Activated naive CD8-positive, alpha-beta T cell treated with anti-CD3 and anti-CD28 coated beads, Interleukin-2, amount 50 U/mL, for 24 hours (primary cell): ENCODE measurements at regions not wholly inside any gene's neighbourhood (a gene's known extent, or its start where the extent isn't known, plus 50 kb on each side); places are given as distances from the start of the nearest gene placed in this dataset.

Experiments used
- ATAC-seq: fragments of 150-1000 bp; cut with Tn5 transposase; one replicate; pipeline ENCODE4 v1.10.0; 2021
- DNase-seq: peaks from one replicate; pipeline ENCODE4 v3.0.0; 2021
- H3K27ac Mint-ChIP-seq: one replicate; pipeline ENCODE4 v1.8.0; 2021; ENCODE audit warnings: mild to moderate bottlenecking, mixed read lengths
- H3K27me3 Mint-ChIP-seq: one replicate; pipeline ENCODE4 v1.8.0; 2021; ENCODE audit warnings: mixed read lengths
- H3K36me3 Mint-ChIP-seq: one replicate; pipeline ENCODE4 v1.8.0; 2021; ENCODE audit warnings: low read depth, mixed read lengths
- H3K4me1 Mint-ChIP-seq: one replicate; pipeline ENCODE4 v1.8.0; 2021; ENCODE audit warnings: mixed read lengths
- H3K4me3 Mint-ChIP-seq: one replicate; pipeline ENCODE4 v1.8.0; 2021; ENCODE audit warnings: mild to moderate bottlenecking, moderate library complexity, mixed read lengths
- H3K9me3 Mint-ChIP-seq: one replicate; pipeline ENCODE4 v1.8.0; 2021; ENCODE audit warnings: mixed read lengths

DNA sequence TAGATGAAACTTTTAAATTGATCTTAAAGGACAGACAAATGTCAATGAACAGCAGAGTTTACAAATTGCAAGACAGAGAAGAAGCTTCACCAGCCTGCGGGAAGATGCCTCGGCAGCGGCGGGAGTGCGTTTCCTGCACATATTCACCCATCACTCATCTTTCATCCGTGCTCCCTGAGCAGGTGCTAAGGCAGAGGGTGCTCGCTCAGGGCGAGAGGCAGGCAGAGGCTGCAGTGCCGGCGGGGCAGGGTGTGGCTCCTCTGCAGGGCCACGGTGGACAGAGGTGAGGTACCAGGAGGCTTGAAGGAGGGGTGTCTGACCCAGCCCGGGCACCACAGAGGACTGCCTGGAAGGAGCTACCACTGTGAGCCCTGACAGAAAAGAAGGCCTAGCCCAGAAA lies 155.2 kb upstream of the PPP2R2D start:
- Mint-ChIP-seq H3K4me1 (peaks cover 8% of the 10 kb centered on the region), H3K4me3 (no peak overlapping the region), H3K27ac (no peak overlapping the region), H3K36me3 (no peaks in the 10 kb centered on the region), H3K27me3 (peaks cover 12% of the 10 kb centered on the region), H3K9me3 (no peaks in the 10 kb centered on the region)
- DNase-seq = no peak
- no peak for ATAC-seq

DNA sequence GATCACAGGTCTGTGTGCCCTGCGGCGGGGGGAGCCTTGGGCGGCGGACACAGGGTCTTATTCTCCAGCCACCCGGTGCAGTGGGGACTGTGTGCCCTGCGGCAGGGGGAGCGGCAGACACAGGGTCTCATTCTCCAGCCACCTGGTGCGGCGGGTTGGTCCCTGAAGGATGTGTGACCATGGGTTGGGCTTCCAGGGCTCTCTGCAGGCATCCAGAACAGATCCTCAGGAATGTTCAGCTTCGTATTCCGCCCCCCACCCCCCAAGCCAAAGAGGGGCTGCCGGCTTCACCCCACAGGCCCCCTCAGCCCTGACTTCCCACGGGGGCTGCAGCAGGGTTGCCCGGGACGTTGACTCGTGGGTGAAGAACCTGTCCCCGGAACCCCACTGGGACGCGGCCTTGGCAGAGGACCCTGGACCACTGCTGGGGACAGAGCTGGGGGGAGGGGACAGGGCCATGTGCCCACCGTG lies 154.5 kb upstream of the PPP2R2D start:
- H3K27ac Mint-ChIP-seq = no peak overlapping the region
- H3K27me3 Mint-ChIP-seq = peaks cover 12% of the 10 kb centered on the region
- ATAC-seq (no peak), DNase-seq (no peak)
- H3K9me3 Mint-ChIP-seq = no peaks in the 10 kb centered on the region
- no peak overlapping the region for H3K4me3 Mint-ChIP-seq
- no peaks in the 10 kb centered on the region for H3K36me3 Mint-ChIP-seq
- H3K4me1 Mint-ChIP-seq = peaks cover 8% of the 10 kb centered on the region

DNA sequence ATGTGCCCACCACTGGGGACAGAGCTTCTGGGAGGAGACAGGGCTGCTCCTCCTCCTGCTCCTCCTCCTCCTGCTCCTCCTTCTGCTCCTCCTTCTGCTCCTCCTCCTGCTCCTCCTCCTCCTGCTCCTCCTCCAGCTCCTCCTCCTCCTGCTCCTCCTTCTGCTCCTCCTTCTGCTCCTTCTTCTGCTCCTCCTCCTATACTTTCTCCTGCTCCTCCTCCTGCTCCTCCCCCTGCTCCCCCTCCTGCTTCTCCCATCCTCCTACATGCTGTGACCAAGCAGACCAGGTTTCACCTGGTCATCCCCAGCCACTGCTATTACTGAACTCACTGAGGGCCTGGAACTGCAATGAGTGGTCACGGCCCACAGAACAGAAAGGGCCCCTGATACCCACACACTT lies 154.0 kb upstream of the PPP2R2D start:
- Mint-ChIP-seq H3K36me3 (no peaks in the 10 kb centered on the region), H3K27ac (no peak overlapping the region), H3K4me3 (no peak overlapping the region), H3K9me3 (no peaks in the 10 kb centered on the region), H3K27me3 (peaks cover 12% of the 10 kb centered on the region), H3K4me1 (peaks cover 8% of the 10 kb centered on the region)
- DNase-seq (no peak), ATAC-seq (no peak)

DNA sequence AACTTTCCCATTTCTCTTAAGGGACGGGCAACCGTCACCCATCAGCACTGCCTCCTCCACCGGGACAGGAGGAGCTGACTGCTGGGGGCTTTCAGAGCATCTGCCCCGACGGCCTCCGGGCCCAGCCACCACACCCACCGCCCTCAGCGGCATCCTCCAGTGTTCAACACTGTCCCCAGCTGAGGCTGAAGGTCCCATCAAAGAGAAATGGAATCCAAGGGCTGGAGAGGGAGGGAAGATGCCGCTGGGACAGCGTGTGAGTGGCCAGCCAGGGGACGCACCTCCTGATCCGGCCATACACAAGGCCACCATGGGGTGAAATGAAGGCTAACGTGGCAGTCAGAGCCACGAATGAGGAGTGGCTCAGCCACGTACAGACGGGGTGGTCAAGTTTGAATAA lies 153.6 kb upstream of the PPP2R2D start:
- no peaks in the 10 kb centered on the region for H3K36me3 Mint-ChIP-seq
- no peaks in the 10 kb centered on the region for H3K9me3 Mint-ChIP-seq
- no peak overlapping the region for H3K27ac Mint-ChIP-seq
- peaks cover 12% of the 10 kb centered on the region for H3K27me3 Mint-ChIP-seq
- peaks cover 8% of the 10 kb centered on the region for H3K4me1 Mint-ChIP-seq
- no peak for ATAC-seq
- no peak for DNase-seq
- H3K4me3 Mint-ChIP-seq = no peak overlapping the region

DNA sequence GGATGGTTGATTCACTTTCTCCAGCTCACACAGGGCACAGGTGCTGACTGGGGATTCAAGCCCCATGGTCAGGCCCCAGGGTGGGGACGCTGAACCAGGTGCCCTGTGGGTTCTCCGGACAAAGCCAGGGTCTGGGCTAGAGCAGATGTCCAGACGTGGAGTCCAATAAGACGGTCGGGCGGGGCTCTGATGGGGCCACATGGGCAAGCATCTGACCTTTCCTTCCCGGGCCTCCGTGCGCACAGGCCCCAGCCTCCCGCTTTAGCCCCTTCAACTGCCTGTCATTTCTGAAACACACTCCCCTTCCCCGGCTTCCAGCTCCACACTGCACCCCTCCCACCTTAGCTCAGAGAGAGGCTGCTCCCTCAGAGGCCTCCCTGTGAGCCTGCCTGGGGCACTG lies 153.0 kb upstream of the PPP2R2D start:
- ATAC-seq = no peak
- H3K27me3 Mint-ChIP-seq = peaks cover 12% of the 10 kb centered on the region
- peaks cover 8% of the 10 kb centered on the region for H3K4me1 Mint-ChIP-seq

DNA sequence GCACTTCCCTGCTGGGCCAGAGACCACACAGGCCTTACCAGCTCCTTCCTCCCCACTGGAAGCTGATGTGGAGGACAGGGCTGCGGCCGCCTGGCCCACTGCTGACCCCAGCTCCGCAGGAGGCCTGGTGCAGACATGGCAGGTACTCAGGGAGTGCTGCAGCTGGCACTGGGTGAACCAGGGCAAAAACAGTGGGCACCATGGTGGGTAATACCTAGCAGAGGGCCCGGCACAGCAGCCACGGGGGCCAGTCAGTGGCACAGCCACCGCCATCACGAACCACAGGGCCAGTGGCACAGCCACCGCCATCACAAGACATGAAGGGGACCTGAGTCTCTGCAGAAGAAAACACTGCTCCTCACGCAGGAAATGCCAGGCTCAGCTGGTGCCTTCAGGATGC lies 152.6 kb upstream of the PPP2R2D start:
- no peak for DNase-seq
- no peak overlapping the region for H3K4me3 Mint-ChIP-seq
- no peaks in the 10 kb centered on the region for H3K9me3 Mint-ChIP-seq
- peaks cover 12% of the 10 kb centered on the region for H3K27me3 Mint-ChIP-seq
- no peak overlapping the region for H3K27ac Mint-ChIP-seq
- H3K36me3 Mint-ChIP-seq = no peaks in the 10 kb centered on the region
- H3K4me1 Mint-ChIP-seq = peaks cover 5% of the 10 kb centered on the region
- ATAC-seq = no peak

More for the DNA sequence above, 153.0 kb upstream of the PPP2R2D start:
- no peak for DNase-seq
- H3K9me3 Mint-ChIP-seq = no peaks in the 10 kb centered on the region
- H3K4me3 Mint-ChIP-seq = no peak overlapping the region
- H3K36me3 Mint-ChIP-seq = no peaks in the 10 kb centered on the region
- no peak overlapping the region for H3K27ac Mint-ChIP-seq

DNA sequence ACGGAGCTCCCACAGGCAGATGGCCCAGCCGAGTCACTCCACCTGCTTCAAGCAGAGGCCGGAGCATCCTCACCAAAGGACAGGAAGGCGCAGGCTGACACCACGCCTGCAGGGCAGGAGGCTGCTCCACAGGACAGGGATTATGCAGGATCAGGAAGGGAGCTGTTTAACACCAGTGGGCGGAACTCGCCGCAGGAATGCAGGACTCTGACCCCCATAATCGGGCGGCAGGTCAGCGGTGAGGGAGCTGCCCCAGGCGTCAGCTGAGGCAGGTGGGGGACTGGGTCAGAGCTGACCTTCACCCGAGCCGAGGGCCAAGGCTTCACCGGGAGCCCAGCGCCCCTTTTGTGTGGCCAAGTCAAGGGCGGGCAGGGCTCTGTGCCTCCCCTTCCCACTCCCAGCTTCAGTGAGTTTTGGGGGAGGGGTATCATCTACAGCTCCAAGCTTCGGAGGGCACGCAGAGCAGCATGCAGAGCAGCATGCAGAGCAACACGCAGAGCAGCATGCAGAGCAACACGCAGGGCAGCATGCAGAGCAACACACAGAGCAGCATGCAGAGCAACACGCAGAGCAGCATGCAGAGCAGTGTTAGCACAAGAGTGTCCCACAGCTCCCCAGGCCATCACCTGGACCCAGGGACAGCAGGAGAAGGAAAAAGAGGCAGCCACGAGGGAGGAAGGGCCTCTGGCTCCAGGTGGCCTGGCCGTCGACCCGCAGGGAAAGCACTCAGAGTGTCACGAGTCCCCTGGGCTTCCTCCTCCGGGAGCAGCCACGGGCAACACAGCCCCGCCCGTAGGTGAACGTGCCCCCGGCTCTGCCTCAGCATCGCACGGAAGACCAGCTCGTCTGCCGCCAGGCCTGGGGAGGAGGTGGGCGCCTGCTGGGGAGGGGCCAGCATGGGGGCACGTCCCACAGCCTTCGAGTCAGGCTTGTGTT lies 151.7 kb upstream of the PPP2R2D start:
- Mint-ChIP-seq H3K27ac (no peak overlapping the region), H3K27me3 (peaks cover 10% of the 10 kb centered on the region), H3K4me1 (peaks cover 2% of the 10 kb centered on the region), H3K36me3 (no peaks in the 10 kb centered on the region), H3K9me3 (no peaks in the 10 kb centered on the region), H3K4me3 (no peak overlapping the region)
- DNase-seq (no peak), ATAC-seq (no peak)

DNA sequence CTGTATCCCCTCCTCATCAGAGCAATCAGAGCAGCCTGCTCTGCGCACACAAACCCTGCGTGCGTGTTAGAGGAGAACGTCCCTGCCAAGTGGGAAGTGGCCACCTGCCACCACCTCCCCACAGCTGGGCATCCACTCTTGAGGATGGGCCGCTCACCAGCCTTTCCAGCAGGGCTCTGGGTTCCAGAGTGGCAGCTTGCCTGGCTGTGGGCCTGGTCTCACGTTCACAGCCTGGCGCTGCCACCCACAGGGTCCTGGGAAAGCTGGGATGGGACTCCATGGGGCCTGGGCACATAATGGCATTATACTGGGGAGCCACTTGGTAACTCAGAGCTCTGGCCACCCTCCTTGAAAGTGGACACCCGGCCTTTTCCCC lies 151.1 kb upstream of the PPP2R2D start:
- peaks cover 4% of the 10 kb centered on the region for H3K27me3 Mint-ChIP-seq
- no peak overlapping the region for H3K4me3 Mint-ChIP-seq
- H3K9me3 Mint-ChIP-seq = no peaks in the 10 kb centered on the region
- no peaks in the 10 kb centered on the region for H3K36me3 Mint-ChIP-seq
- H3K27ac Mint-ChIP-seq = no peak overlapping the region
- H3K4me1 Mint-ChIP-seq = no peaks in the 10 kb centered on the region
- DNase-seq (no peak), ATAC-seq (no peak)

DNA sequence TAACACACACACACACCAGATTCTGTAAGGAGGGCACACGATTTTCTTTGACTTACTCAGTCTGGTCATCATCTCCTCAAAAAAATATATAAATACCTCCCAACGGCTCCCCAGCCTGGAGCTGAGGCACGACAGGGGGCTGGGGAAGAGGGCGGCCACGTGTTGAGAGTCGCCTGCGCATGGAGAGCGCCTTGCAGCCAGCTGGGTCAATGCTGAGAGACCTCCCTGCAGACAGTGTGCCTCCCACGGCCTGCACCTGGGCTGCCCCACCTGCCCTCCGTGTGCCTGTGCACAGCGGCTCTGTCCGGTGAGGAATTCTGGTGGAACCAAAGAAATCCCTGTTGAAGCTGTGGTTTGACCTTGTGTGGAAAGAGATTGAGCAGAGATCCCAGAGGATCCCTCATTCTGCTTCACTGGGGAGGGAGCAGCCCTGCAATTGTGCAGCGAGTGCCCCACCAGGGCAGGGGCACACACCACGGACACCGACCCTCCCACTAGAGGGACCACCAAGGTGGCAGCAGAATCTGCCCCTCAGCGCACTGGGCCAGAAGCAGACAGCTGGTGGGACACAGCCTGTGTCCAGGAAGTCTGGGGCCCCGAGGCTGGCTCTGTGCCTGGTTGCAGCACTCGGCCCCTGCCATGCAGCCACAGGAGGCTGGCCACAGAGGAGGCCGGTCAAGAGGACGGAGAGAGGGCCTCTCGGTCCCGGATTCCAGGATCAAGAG lies 150.5 kb upstream of the PPP2R2D start:
- Mint-ChIP-seq H3K36me3 (no peaks in the 10 kb centered on the region), H3K4me1 (no peaks in the 10 kb centered on the region), H3K27me3 (no peaks in the 10 kb centered on the region), H3K27ac (no peak overlapping the region), H3K9me3 (no peaks in the 10 kb centered on the region), H3K4me3 (no peak overlapping the region)
- DNase-seq (no peak), ATAC-seq (no peak)

DNA sequence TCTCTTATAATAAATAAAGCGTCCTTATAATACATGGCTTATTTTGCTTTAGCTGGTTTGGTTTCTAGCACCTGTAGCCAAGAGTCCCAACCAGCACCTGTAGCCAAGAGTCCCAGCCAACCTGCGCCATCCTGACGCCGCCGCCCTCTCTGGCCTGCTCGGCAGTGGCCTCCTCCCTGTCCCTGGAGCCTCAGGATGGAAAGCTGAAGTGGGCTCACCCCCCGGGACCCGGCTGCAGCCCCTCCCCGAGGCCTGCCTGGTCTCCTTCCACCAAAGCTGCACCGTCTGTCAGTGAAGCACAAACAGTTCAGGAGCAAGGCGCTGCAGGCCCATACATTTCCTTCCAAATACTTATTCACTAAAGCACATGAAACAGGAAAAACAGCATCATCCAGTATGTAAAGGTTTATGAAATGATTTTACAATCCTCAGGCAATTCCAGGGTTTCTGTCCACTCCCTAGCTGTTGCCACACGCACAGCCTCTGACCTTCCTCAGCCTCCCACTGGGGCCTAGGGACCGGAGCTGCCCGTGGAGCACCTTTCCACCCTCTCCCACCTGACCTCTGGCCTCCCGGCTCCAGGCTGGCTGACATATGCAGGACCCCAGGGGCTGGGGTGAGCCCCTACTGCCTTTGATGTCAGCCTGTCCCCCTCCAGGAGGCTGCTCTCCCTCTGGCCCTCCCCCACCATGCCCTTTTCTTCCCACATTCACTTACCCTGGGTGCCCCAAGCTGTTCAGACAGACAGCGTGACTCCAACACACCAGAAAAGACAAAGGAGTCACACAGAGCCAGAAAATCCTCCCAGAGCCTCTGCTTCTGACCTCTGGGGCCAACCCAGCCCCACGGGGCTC lies 149.6 kb upstream of the PPP2R2D start:
- ATAC-seq (no peak), DNase-seq (no peak)
- no peaks in the 10 kb centered on the region for H3K27me3 Mint-ChIP-seq
- no peak overlapping the region for H3K27ac Mint-ChIP-seq
- H3K9me3 Mint-ChIP-seq = no peaks in the 10 kb centered on the region
- no peaks in the 10 kb centered on the region for H3K4me1 Mint-ChIP-seq
- no peaks in the 10 kb centered on the region for H3K36me3 Mint-ChIP-seq
- H3K4me3 Mint-ChIP-seq = no peak overlapping the region

DNA sequence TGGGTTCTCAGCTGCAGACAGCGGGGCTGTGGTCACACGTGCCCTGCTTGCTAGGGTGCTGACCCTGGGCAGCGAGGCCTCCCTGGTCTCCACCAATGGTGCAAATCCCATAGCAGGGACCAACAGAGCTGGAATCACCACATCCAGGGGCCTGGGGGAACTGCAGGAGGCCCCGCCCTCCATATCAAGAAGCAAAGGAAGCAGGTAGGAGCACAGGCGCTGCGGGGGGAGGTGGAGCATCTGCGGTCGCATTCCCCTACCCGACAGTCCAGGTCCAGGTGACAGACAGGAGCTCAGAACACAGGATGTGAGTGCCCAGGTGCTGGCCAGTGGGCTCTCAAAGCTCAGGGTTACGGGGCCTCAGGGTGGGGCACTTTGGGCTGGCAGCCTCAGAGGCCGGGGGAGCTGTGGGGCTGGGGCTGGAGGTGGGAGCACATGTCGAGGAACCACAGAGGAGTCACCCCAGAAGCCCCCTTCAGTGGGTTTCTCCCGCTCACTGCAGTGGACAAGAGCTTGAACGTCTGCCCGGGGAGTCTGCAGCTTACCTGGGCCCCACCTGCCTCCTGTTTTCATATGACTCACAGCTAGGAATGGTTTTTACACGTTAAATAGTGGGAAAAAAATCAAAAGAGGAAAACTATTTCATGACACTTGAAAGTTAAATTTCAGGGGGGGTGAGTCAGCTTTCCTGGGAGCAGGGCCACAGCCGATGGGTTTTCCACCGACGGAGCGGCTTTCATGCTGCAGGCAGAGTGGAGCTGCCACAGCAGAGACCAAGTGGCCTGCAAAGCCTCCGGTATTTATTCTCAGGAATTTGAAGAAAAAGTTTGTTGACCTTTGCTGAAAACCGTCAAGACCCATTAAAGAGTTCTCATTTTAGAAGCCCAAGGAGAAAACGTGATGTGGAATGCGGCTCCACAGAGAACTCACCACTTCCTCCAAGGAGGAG lies 148.7 kb upstream of the PPP2R2D start:
- Mint-ChIP-seq H3K27ac (no peak overlapping the region), H3K36me3 (no peaks in the 10 kb centered on the region), H3K9me3 (no peaks in the 10 kb centered on the region), H3K27me3 (no peaks in the 10 kb centered on the region), H3K4me1 (no peaks in the 10 kb centered on the region), H3K4me3 (no peak overlapping the region)
- ATAC-seq (no peak), DNase-seq (no peak)

DNA sequence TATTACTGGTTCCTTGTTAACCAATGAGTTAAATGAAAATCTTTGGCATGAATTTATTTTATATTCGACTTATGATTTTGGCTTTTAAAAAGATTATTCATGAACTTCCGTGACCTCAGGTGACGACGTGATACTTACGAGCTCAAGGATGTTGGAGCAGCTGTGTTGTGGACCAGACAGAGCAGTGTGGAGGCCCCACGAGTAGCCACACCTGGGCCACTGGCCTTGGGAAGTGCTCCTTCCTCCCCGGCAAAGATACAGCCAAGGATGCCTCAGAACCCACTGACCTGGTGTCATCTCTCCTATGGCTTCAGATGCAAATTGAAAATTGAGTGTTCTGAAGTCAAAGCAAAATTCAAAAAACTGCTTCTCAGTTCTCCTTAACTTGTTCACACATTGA lies 147.5 kb upstream of the PPP2R2D start:
- ATAC-seq (no peak), DNase-seq (no peak)
- no peaks in the 10 kb centered on the region for H3K36me3 Mint-ChIP-seq
- no peak overlapping the region for H3K4me3 Mint-ChIP-seq
- no peak overlapping the region for H3K27ac Mint-ChIP-seq
- no peaks in the 10 kb centered on the region for H3K9me3 Mint-ChIP-seq
- H3K4me1 Mint-ChIP-seq = no peaks in the 10 kb centered on the region
- no peaks in the 10 kb centered on the region for H3K27me3 Mint-ChIP-seq

DNA sequence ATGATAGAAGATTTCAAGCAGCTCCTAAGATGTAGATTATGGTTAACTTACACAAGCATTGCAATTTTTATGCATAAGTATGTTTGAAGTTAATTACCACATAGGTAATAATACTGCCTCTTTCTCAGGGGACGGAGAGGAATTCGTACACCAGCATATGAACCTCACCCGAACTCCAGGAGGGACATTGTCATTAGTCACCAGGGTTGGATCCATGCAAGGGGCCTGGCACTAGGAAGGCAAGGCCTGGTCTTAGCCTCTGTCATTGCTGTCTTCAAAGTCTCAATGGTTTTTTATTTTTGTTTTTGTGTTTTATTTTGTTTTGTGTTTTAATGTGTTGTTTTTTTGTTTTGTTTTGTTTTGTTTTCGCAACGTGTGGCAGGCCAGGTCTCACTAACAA lies 145.6 kb upstream of the PPP2R2D start:
- Mint-ChIP-seq H3K4me1 (no peaks in the 10 kb centered on the region), H3K4me3 (no peak overlapping the region), H3K9me3 (no peaks in the 10 kb centered on the region), H3K36me3 (no peaks in the 10 kb centered on the region), H3K27me3 (peaks cover 2% of the 10 kb centered on the region), H3K27ac (no peak overlapping the region)
- DNase-seq (no peak), ATAC-seq (no peak)
